ENCODE measurements at regions not wholly inside any gene's neighbourhood (a gene's known extent, or its start where the extent isn't known, plus 50 kb on each side); places are given as distances from the start of the nearest gene placed in this dataset.

GRCh38 chr3:168517249-168518071 lies 421.7 kb upstream of the GOLIM4 start:
- no peak for DNase-seq (ENCODE audit: low read depth in 2 of 2)

DNA sequence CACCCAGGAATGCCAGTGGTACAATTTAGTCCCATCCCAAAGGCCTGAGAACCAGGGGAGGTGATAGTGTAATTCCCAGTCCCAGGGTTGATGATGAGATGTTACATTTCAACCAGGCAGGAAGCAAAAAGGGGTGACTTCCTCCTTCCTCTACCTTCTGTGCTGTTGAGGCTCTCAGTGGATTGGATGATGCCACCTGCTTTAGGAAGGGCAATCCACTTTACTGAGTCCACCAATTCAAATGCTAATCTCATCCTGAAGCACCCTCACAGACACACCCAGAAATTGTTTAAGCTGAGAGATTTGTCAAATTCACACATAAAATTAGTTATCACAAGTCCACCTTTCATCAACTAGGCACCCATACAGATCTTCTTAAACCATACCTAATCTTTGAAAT lies 418.5 kb upstream of the GOLIM4 start:
- DNase-seq (ENCODE audit: low read depth in 2 of 2), result no peak

GRCh38 chr3:168512802-168513201 lies 417.1 kb upstream of the GOLIM4 start:
- no peak for DNase-seq (ENCODE audit: low read depth in 2 of 2)

DNA sequence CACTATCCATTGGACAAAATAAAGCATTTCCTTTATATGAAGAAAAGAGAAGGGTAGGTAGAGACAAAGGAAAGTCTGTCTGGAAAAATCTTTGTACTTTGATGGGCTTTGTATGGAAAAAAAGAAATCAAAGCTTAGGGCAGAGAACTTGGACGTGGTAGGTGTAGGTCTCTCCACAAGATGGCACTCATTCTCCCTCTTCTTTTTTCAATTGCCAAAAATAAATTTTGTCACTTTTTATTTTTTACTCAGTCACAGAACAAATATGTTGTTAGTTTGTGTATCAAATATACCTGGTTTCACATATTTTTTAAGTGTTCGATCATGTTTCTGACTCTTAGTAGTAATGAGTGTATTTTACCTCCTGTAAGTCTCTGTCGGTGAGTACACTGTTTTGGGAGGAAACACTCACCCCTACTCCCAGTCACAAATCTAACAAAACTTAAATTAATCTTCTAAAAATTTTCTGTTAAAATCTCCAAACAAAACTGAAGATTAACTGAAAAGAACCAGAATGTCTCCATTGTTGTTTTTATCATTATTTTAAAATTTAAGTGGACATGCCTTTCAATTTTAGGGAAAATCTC lies 415.8 kb upstream of the GOLIM4 start:
- no peak for DNase-seq (ENCODE audit: low read depth in 2 of 2)

GRCh38 chr3:168506589-168506988 lies 410.9 kb upstream of the GOLIM4 start:
- DNase-seq (ENCODE audit: low read depth in 2 of 2), result no peak

DNA sequence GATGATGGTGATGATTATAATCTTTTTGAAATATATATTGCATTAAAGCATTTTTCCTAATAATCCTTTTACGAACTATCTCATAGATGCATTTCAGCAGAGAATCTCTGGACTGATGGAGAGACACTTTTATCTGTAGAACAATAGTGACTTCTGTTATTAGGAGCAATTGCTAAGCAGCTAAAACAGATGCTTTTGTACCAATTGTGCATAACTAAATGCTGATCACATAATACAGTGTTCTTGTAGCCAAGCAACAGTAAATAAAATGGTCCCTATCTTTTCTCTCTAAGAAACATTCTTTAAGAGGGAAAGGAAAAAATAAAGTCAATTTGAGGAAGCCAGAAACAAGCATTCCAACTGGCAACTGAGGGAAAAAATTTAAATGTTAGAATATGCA lies 405.8 kb upstream of the GOLIM4 start:
- no peak for DNase-seq (ENCODE audit: low read depth in 2 of 2)

DNA sequence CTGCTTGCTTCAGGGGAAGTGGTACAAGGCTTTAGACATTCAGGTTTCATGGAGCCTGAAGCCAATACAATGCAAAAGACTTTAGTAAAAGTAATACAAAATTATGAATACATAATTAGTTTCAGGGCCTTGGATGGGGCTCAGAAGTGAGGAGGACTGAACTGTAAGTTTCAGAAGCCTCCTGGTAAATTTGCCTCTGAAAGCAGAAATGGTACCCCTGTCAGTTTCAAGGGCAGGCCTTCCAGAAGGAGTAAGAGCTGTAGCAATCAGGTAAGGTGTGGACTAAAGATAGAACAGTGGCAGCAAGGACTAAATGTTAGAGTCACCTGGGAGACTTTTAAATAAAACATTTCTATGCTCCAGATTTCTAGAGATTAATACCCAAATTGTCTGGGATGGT lies 402.5 kb upstream of the GOLIM4 start:
- DNase-seq (ENCODE audit: low read depth in 2 of 2), result no peak

GRCh38 chr3:168497741-168498140 lies 402.0 kb upstream of the GOLIM4 start:
- DNase-seq (ENCODE audit: low read depth in 2 of 2), result no peak

DNA sequence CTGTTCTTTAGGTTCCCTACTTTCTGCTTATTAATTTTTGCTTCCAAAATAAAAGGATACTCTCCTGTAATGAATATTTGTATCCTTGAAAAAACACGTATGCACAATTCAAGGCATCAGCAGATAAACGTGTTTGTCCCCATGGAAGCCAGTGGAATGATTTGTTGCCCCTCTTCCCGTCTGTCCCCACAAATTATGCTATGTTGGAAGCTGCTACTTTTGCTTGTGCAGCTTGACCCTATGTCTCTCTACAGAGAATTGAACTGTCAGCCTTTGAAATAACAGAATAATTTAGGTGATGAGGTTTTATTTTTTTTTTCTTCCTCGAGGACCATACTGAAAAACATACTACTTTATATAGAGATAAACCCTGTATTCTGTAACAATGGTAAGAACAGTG lies 401.5 kb upstream of the GOLIM4 start:
- no peak for DNase-seq (ENCODE audit: low read depth in 2 of 2)

DNA sequence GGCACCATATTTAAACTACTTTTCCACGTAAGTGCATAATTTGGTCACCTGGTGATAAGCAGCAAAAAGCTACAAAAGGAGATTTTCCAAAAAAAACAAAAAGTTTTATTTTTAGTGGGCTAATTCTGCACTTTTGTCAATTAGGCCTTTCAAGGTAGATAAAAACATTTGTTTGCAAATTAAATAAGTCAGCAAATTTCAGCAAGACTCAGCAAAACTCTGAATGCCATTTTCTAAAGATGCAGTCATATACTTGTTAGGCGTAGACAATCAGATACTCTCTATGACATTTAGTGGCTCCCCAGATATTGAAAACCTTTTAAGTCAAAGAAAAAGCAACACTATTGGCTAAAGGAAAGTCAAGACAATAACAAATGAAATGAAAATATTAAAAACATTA lies 400.2 kb upstream of the GOLIM4 start:
- DNase-seq (ENCODE audit: low read depth in 2 of 2), result no peak

- DNase-seq (ENCODE audit: low read depth in 2 of 2), result no peak
These were observed 399.5 kb upstream of the GOLIM4 start for GRCh38 chr3:168495270-168495669.

GRCh38 chr3:168493412-168494205 lies 397.9 kb upstream of the GOLIM4 start:
- no peak for DNase-seq (ENCODE audit: low read depth in 2 of 2)

- DNase-seq (ENCODE audit: low read depth in 2 of 2), result no peak
These were observed 395.3 kb upstream of the GOLIM4 start for GRCh38 chr3:168490981-168491380.

GRCh38 chr3:168489301-168489700 lies 393.6 kb upstream of the GOLIM4 start:
- DNase-seq (ENCODE audit: low read depth in 2 of 2), result no peak

DNA sequence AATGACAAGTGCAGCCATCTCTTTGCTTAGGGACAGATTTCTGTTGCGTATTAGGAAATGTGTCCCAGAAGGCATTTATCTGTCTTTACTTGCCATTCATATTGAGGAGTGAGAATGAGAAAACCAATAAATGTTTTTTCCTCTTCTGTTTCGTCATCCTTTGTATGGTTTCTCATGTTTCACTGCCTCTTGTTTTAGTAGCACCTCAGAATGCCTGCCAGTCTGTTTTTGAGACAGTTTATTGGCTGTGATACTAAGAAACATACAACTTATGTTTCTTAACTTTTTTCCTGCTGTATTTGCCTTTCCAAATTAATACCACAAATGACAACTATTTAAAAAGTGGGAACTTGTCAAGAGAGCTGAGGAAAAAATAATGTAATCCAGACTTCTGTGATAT lies 390.2 kb upstream of the GOLIM4 start:
- no peak for DNase-seq (ENCODE audit: low read depth in 2 of 2)

GRCh38 chr3:168476360-168476980 lies 380.7 kb upstream of the GOLIM4 start:
- no peak for DNase-seq (ENCODE audit: low read depth in 2 of 2)

DNA sequence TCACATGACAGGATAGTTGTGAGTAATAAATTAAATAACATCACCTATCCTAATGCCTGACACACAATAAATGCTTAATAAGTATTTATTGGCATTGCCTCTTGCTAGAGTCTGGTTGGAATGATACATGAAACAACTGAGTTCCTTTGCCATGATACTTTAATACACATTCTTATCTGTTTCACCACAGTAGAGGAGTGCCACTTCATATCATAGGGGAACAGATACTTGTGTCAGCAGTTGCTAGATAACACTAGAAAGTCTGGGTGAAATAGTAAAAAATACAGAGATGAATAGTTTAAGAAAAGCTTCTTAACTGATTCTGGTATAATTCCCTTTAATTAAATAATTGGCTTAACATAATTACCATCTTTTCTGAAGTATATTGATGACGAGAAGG lies 380.0 kb upstream of the GOLIM4 start:
- no peak for DNase-seq (ENCODE audit: low read depth in 2 of 2)

GRCh38 chr3:168473334-168473890 lies 377.7 kb upstream of the GOLIM4 start:
- no peak for DNase-seq (ENCODE audit: low read depth in 2 of 2)

GRCh38 chr3:168472783-168473182 lies 377.1 kb upstream of the GOLIM4 start:
- DNase-seq (ENCODE audit: low read depth in 2 of 2), result no peak

- no peak for DNase-seq (ENCODE audit: low read depth in 2 of 2)
These were observed 374.7 kb upstream of the GOLIM4 start for GRCh38 chr3:168470380-168470779.

GRCh38 chr3:168469436-168469835 lies 373.7 kb upstream of the GOLIM4 start:
- DNase-seq (ENCODE audit: low read depth in 2 of 2), result no peak

GRCh38 chr3:168467115-168467714 lies 371.5 kb upstream of the GOLIM4 start:
- DNase-seq (ENCODE audit: low read depth in 2 of 2), result no peak

All from activated CD4-positive, alpha-beta T cell treated with anti-CD3 and anti-CD28 coated beads for 24 hours (primary cell).